HUES6 (cell line): ENCODE measurements at regions not wholly inside any gene's neighbourhood (a gene's known extent, or its start where the extent isn't known, plus 50 kb on each side); places are given as distances from the start of the nearest gene placed in this dataset.

Experiments used
- H3K27ac ChIP-seq: 2 replicates; pipeline ENCODE4 v1.7.0; 2013; ENCODE audit warnings: low read depth, mild to moderate bottlenecking, low read length, inconsistent platforms
- H3K27me3 ChIP-seq: 2 replicates; pipeline ENCODE4 v1.6.1; 2013; ENCODE audit warnings: low read length; ENCODE audit not compliant: control insufficient read depth, insufficient read depth
- H3K36me3 ChIP-seq: 2 replicates; pipeline ENCODE4 v1.6.1; 2013; ENCODE audit warnings: low read length; ENCODE audit not compliant: control insufficient read depth, insufficient read depth
- H3K4me1 ChIP-seq: 2 replicates; pipeline ENCODE4 v1.6.1; 2013; ENCODE audit warnings: low read length; ENCODE audit not compliant: control insufficient read depth, insufficient read depth
- H3K4me3 ChIP-seq: 2 replicates; pipeline ENCODE4 v1.5.1; 2013; ENCODE audit warnings: low read depth, low read length
- H3K9ac ChIP-seq: one replicate; pipeline ENCODE4 v1.6.1; 2013; ENCODE audit warnings: mild to moderate bottlenecking, low read length
- H3K9me3 ChIP-seq: 2 replicates; pipeline ENCODE4 v1.6.1; 2013; ENCODE audit warnings: low read depth, low read length; ENCODE audit not compliant: control insufficient read depth, insufficient read depth

- H3K36me3 ChIP-seq = no peaks in the 10 kb centered on the region
- H3K4me1 ChIP-seq = peaks cover 11% of the 10 kb centered on the region
- H3K9me3 ChIP-seq = no peaks in the 10 kb centered on the region
- H3K9ac ChIP-seq = no peak overlapping the region
- no peak overlapping the region for H3K4me3 ChIP-seq
- H3K27ac ChIP-seq = no peak overlapping the region
- H3K27me3 ChIP-seq = no peaks in the 10 kb centered on the region
These were observed 206.4 kb upstream of the GRIP1 start for GRCh38 chr12:66885115-66885875.

GRCh38 chr12:66896797-66897196, 217.9 kb upstream of the GRIP1 start:
- H3K36me3 ChIP-seq = no peaks in the 10 kb centered on the region
- H3K4me3 ChIP-seq = no peak overlapping the region
- no peak overlapping the region for H3K9ac ChIP-seq
- H3K9me3 ChIP-seq = no peaks in the 10 kb centered on the region
- H3K27ac ChIP-seq = no peak overlapping the region
- no peaks in the 10 kb centered on the region for H3K27me3 ChIP-seq
- H3K4me1 ChIP-seq = peaks cover 14% of the 10 kb centered on the region; the same call in 1 of the 2 replicates

- Histone ChIP-seq H3K27me3 (no peaks in the 10 kb centered on the region), H3K36me3 (no peaks in the 10 kb centered on the region), H3K9ac (no peak overlapping the region), H3K27ac (no peak overlapping the region), H3K4me1 (peaks cover 14% of the 10 kb centered on the region; the same call in 1 of the 2 replicates), H3K4me3 (no peak overlapping the region), H3K9me3 (no peaks in the 10 kb centered on the region)
These were observed 220.0 kb upstream of the GRIP1 start for GRCh38 chr12:66898700-66899469.

- Histone ChIP-seq H3K27me3 (no peaks in the 10 kb centered on the region), H3K9ac (no peak overlapping the region), H3K4me1 (peaks cover 14% of the 10 kb centered on the region; the same call in 1 of the 2 replicates), H3K4me3 (no peak overlapping the region), H3K9me3 (no peaks in the 10 kb centered on the region), H3K27ac (no peak overlapping the region), H3K36me3 (no peaks in the 10 kb centered on the region)
These were observed 220.7 kb upstream of the GRIP1 start for GRCh38 chr12:66899588-66899987.

- Histone ChIP-seq H3K27ac (no peak overlapping the region), H3K27me3 (no peaks in the 10 kb centered on the region), H3K9ac (no peak overlapping the region), H3K36me3 (no peaks in the 10 kb centered on the region), H3K4me3 (no peak overlapping the region), H3K4me1 (peaks cover 14% of the 10 kb centered on the region; the same call in 1 of the 2 replicates), H3K9me3 (no peaks in the 10 kb centered on the region)
These were observed 221.7 kb upstream of the GRIP1 start for GRCh38 chr12:66900616-66901015.

- Histone ChIP-seq H3K9ac (no peak overlapping the region), H3K9me3 (no peaks in the 10 kb centered on the region), H3K4me3 (no peak overlapping the region), H3K36me3 (no peaks in the 10 kb centered on the region), H3K4me1 (peaks cover 10% of the 10 kb centered on the region; the same call in 1 of the 2 replicates), H3K27me3 (no peaks in the 10 kb centered on the region), H3K27ac (no peak overlapping the region)
These were observed 222.5 kb upstream of the GRIP1 start for GRCh38 chr12:66901138-66901932.

GRCh38 chr12:66902020-66902419, 223.1 kb upstream of the GRIP1 start:
- Histone ChIP-seq H3K4me3 (no peak overlapping the region), H3K27ac (no peak overlapping the region), H3K27me3 (no peaks in the 10 kb centered on the region), H3K9ac (no peak overlapping the region), H3K4me1 (peaks cover 10% of the 10 kb centered on the region; the same call in 1 of the 2 replicates), H3K36me3 (no peaks in the 10 kb centered on the region), H3K9me3 (no peaks in the 10 kb centered on the region)

- H3K27ac ChIP-seq = no peak overlapping the region
- no peak overlapping the region for H3K9ac ChIP-seq
- no peaks in the 10 kb centered on the region for H3K9me3 ChIP-seq
- H3K4me1 ChIP-seq = peaks cover 10% of the 10 kb centered on the region; the same call in 1 of the 2 replicates
- H3K36me3 ChIP-seq = no peaks in the 10 kb centered on the region
- H3K27me3 ChIP-seq = no peaks in the 10 kb centered on the region
- H3K4me3 ChIP-seq = no peak overlapping the region
These were observed 225.0 kb upstream of the GRIP1 start for GRCh38 chr12:66903782-66904396.

- Histone ChIP-seq H3K4me1 (peaks cover 2% of the 10 kb centered on the region; the same call in 1 of the 2 replicates), H3K4me3 (no peak overlapping the region), H3K9me3 (no peaks in the 10 kb centered on the region), H3K27me3 (no peaks in the 10 kb centered on the region), H3K36me3 (no peaks in the 10 kb centered on the region), H3K9ac (no peak overlapping the region), H3K27ac (no peak overlapping the region)
These were observed 226.3 kb upstream of the GRIP1 start for GRCh38 chr12:66905201-66905600.

- Histone ChIP-seq H3K4me3 (no peak overlapping the region), H3K9me3 (0 out of 2 replicates have a peak, but pooled peaks cover 3% of the 10 kb centered on the region), H3K9ac (no peak overlapping the region), H3K27ac (no peak overlapping the region), H3K4me1 (peaks cover 2% of the 10 kb centered on the region), H3K36me3 (no peaks in the 10 kb centered on the region), H3K27me3 (no peaks in the 10 kb centered on the region)
These were observed 231.6 kb upstream of the GRIP1 start for GRCh38 chr12:66910366-66910974.
